HG02759 (cell line): ENCODE measurements at regions not wholly inside any gene's neighbourhood (a gene's known extent, or its start where the extent isn't known, plus 50 kb on each side); places are given as distances from the start of the nearest gene placed in this dataset.
"Not testable (repeated sequence)": the region's sequence is repeated elsewhere in the genome, so short reads cannot be mapped to it uniquely, and the experiment has no call there.

Experiments used
- ATAC-seq: cut with Tn5 transposase; IDR thresholded peaks from one replicate; pipeline ENCODE4 v1.9.1; 2021; ENCODE audit warnings: mild to moderate bottlenecking, moderate library complexity; ENCODE audit not compliant: unreplicated experiment

DNA sequence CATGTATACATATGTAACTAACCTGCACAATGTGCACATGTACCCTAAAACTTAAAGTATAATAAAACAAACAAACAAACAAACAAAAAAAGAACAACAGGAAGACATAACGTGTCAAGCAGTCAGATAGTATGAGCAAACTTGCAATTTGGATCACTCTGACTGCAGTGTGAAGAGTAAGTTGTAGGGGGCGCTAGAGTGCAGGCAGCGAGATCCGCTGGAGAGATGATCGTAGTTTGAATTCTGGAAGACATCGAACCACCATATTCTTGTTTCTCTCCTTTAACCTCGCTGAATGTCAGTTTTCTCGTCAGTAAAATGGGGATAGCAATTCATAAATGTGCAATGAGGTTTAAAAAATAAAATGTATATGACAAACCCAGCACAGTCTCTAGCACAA is 165.2 kb upstream of the LMCD1 start:
- no peak for ATAC-seq

DNA sequence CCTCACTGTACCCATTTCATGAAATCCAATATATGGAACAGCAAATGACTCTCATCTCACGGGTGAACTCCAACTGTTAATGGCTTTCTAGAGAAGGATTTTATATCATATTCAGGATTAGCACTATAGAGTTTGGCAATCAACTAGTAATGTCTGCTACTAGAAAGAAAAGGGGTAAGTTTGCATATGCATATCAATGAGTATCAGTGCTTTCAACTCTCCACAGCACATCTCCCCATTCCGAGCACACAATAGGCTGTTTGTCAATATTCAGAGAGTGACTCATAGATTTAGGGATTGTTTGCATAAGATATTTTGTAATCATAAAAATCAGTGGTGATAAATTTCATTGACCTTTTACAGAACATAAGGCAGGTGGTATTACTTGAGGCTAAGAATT is 163.2 kb upstream of the LMCD1 start:
- no peak for ATAC-seq

DNA sequence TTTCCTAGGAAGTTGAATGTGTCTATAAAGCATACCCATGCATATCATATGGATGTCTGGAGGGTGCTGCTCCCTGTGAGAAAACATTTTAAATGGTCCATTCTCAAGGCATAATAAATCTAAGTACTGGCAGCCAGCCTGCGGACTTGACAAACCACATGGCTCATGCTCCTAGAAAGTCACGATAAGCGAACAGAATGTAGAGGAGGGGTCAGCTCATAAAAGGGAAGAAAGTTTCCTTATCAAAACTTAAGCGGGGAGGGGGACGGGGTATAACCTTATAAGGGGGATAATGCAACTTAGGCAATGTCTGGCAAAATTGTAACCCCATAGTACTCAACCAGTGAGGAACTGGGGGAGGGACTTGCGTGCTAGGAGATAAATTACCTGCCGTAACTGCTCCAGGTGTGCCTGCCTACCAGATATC is 159.8 kb upstream of the LMCD1 start:
- no peak for ATAC-seq

DNA sequence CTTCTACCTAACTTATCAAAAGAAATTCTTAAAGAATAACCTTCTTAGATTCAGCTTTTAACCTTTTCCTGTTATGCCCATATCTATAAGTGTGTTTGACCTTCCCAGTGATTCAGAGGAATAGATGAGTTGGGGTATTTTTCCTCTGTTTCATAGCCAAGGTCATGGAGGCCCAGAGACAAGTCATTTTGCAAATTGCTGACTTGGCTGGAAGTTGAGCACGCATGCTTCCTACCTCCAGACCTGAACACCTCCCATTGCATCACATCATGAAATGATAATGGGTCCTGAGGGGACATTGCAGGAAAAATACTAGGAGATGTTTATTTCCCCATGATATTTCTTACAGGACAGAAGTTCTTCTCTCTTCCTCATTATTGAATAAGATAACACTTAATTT is 158.6 kb upstream of the LMCD1 start:
- no peak for ATAC-seq

DNA sequence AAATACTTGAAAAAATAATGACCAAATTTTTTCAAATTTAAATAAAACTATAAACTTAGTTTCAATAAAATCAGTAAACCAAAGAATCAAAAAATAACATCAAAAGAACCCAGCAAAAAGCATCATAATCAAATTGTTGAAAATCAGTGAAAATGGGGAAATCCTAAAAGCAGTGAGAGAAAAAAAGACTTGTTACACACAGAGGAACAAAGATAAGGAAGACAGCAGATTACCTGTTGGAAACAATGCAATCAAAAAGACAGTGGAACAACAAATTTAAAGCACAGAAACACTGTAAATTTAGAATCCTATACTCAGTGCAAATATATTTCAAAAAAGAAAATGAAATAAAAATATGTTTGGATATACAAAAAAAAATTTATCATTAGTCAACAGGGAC is 156.2 kb upstream of the LMCD1 start:
- ATAC-seq = no peak

DNA sequence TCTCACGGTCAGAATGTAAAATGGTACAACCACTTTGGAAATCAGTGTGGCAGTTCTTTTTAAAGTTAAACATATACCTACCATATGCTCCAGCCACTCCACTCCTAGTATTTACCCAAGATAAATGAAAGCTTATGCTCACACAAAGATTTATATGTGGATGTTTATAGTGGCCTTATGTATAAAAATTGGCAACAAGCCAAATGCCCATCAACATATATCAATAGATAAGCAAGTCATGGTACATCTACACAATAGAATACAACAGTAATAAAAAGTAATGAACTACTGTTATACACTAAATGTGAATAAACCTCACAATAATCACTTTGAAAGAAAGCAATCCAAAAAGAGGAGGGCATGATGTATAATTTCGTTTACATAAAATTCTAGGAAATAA is 153.5 kb upstream of the LMCD1 start:
- no peak for ATAC-seq

DNA sequence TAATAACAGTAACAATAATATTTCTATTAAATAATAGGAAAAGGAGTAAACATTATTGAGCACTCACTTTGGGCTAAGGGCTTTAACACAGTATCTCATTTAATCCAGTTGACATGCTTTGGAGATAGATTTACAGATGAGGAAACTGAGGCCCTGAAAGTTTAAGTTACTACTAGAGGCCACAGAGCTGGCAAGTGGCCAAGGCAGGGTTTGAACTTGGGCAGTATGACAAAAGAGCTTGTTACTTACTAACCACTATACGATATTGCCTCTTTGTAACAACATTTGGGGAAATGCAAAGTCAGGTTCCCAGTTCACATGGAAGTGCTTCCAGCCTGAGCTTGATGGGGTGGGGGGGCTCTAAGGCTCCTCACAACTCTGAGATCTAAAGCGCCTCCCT is 149.1 kb upstream of the LMCD1 start:
- ATAC-seq = no peak

DNA sequence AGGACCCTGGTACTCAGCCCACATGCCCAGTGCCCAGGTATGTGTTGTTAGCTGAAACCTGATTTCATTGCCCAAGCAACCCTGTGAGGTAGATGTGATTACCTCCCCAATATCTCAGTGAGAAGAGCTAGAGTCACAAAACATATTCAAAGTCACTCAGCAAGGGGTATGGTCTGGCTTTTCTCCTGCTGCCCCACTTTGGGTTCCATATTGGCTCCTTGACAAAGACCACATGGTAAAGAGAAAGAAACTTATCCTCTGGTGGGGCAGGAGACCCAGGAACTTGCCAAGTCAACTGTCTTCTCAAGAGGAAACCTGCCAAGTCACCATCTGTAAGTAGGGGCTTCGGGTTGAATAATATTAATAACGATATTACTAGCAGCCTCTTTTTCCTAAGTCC is 148.3 kb upstream of the LMCD1 start:
- no peak for ATAC-seq

DNA sequence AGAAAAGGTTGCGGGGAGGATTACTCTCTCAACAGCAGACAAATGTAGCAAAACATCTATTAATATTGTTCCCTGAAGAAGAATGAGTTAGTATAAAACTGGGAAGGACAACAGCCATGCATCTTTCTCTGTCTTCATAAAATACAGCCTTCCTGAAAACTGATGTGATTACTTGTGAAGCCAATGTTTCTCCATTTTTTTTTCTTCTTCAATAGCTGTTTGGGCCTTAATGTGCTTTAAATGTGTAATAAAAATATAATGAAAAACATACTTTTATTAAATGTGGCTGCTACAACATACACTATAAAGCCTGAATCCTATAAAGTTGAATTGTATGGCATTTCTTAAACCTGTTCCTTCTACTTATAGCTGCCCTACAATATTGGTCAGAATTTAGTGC is 146.3 kb upstream of the LMCD1 start:
- ATAC-seq = no peak

DNA sequence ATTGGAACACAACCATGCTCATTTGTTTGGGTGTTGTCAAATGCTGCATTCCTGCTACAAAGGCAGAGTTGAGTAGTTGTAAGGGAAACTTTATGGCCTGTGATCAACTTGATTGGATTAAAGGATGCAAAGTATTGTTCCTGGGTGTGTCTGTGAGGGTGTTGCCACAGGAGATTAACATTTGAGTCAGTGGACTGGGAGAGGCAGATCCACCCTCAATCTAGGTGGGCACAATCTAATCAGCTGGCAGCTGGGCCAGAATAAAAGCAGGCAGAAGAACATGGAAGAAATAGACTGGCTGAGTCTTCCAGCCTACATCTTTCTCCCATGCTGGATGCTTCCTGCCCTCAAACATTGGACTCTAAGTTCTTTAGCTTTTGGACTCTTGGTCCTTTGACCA is 145.6 kb upstream of the LMCD1 start:
- not testable (repeated sequence) for ATAC-seq

DNA sequence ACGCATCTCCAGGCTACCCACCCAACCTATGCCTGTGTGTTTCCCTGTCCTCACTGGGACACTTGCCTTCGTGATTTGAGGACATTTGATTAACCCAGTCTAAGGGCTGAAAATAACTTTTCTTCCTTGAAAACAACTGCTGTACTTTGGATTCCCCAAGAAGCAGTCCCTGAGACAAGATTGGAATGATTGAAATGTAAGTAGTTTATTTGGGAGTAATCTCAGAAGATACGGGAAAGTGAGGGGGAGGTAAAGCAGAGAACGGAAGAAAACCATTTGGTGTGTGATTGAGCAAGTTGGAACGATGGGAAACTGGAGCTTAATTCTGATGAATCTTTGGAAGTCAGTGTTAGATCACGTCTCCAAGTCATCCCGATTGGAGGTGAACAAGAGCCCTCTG is 143.8 kb upstream of the LMCD1 start:
- ATAC-seq = no peak

DNA sequence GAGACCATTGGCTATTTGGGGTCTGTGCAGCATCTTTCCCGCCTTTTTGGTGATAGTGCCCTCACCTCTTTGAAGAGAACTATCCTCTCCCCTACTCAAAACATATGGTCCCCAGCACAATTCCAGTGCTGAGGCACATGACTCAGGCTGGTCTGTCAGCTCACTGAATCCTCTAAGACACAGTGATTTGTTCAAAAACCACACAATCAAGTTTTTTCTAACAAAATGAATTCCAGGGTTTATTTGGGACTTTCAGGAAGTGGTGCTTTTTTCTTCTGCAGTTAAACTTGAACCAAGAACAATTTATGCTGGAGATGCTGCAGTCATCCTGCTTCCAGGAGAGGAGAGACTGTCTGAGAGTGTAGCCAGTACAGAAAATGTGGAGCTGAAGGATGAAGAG is 142.5 kb upstream of the LMCD1 start:
- no peak for ATAC-seq

DNA sequence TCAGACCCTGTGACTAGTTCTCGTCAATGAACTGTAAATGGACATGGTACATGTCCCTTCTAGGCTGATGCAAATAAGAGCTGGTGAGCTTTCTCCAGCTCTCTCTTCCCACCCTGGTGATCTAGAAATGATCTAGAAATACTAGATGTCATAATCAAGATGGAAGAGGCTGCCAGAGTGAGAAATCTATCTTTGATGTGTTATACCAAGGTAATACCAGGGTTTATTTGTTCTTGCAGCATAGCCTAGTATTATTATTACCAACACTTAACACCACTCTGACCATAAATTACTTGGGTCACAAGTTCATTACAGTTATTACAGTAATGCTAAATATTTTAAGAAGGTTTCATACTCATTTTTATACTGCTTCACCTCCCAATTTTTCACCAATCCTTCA is 138.4 kb upstream of the LMCD1 start:
- ATAC-seq = no peak

DNA sequence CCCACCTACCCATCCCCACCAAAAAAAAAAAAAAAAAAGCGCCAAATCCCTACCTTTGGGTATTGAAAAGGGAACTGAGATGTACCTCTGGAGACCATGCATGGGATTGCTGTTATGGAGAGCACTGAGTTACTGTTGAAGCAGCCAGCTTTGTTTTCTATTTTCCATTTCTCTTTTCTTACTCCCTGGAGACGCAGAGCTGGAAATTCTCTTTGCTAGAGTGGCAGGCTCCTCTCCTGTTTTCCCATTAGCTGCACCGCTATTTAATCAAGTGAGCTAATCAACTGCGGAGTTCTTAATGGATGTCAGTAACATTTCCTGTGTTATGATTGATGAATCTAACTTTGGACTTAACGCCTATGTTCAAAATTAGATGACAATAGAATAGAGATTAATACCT is 136.1 kb upstream of the LMCD1 start:
- no peak for ATAC-seq

DNA sequence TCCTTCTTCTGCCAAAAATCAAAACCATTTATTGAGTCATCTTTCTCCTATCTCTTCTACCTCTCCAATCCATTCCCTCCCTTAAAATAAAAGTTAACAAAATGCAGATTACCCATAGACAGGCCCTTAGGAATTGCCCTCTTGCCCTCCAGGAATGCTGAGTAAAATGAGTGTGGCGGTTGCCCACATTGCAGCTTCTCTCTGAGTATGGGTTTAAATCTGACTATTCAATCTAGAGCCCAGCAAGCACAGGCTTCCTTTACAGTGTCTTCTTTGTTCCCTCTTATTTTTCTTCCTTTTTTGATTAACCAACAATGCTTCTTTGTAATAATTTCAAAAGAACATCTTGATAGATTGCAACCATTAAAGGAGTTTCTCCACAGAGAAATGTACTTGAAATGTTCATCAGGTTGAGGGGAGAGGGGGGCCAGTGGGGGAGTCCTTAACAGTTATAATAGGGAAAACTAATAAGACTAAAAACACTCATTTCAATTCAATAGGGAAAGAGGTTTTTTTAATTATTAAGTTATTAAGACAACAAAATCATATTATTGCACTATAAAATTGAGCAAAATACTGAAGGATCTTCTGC is 135.3 kb upstream of the LMCD1 start:
- no peak for ATAC-seq

DNA sequence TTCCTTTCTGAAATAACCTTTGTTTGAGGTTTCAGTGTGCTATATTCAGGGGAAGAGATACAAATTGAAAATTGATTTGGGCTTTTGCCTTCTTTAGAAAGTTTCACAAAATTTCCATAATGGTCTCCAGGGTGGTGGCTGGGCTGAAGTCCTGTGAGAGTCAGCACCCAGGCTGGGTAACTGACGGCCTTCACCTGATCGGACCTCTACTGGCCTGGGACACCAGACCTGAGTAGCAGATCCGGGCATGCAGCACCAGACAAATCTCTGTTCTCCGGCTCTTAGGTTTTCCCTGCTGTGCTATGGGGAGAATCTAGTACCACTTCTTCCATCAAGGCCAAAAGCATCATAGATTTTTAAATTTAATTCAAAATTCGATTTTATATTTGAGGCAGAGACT is 133.0 kb upstream of the LMCD1 start:
- ATAC-seq = no peak

DNA sequence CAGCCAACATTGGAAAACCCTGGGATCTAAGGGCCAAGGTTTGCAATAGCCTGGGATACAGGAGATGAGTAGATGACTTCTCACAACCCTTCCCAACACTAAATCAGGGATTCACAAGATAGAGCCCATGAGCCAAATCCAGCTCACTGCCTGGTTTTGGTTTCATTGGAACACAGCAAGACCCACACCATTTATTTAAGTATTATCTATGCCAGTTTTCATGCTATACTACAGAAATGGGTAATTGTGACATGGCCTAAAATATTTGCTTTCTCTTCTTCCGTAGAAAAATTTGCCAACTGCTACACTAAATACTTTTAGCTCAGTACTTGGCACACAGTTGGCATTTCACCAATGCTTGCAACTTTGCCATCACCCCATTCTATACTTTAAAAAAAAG is 132.0 kb upstream of the LMCD1 start:
- no peak for ATAC-seq

DNA sequence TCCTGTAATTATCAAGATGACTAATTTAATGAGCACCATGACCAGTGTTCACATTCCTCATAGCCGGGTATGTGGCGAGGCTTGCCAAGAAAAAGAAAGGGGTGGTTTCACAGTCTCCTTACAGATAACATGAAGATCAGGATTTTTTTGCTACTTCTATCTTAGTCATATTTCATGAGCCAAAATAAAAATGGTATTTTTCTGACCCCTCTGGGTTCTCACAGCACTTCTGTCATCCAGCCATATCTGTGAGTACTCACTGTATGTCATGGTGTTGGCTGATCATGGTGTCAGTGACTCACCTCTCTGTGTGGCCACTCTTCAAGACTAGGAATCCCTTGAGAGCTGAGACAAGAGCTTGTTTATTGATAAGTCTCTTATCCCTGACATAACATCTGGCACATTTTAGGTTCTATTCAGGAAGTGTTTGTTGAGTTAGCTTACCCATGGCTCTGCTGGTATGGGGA is 130.5 kb upstream of the LMCD1 start:
- no peak for ATAC-seq

DNA sequence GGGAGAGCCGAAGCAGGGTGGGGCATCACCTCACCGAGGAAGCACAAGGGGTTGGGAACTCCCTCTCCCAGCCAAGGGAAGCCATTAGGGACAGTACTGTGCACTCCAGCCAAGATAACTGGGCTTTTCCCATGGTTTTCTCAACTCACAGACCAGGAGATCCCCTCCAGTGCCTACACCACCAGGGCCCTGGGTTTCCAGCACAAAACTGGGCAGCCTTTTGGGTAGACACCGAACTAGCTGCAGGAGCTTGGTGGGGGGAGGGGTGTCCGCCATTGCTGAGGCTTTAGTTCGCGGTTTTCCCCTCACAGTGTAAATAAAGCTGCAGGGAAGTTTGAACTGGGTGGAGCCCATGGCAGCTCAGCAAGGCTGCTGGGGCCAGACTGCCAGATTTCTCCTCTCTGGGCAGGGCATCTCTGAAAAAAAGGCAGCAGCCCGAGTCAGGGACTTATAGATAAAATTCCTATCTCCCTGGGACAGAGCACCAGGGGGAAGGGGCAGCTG is 129.6 kb upstream of the LMCD1 start:
- ATAC-seq = no peak

DNA sequence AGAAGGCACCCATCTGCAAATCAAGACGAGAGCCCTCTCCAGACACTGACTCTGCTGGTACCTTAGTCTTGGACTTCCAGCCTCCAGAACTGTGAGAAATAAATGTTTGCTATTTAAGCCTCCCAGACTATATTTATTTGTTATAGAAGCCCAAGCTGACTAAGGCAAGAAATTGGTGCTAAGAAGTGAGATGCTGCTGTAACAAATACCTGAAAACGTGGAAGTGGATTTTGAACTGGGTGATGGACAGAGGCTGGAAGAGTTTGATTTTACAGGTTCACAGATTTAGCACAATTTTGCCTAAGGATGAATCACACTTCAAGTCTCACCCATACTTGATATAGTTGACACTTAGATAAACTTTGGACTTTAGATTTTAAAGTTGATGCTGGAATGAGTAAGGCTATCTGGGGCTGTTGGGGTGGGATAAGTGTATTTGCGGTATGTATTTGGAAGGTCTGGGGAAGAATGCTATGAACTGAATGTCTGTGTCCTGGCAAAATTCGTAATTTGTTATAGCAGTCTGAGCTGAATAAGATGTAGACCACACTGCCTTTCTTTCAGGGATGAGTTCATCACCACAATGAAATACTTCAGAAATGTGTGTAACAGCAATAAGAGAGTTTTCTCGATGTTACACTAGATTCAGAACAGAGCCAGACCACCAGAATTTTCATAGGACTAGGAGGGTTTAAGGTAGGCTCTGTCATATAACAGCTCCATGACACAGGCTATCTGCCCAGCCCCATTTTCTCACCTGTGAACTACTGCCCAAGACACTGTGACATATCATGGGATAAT is 120.5 kb upstream of the LMCD1 start:
- no peak for ATAC-seq

DNA sequence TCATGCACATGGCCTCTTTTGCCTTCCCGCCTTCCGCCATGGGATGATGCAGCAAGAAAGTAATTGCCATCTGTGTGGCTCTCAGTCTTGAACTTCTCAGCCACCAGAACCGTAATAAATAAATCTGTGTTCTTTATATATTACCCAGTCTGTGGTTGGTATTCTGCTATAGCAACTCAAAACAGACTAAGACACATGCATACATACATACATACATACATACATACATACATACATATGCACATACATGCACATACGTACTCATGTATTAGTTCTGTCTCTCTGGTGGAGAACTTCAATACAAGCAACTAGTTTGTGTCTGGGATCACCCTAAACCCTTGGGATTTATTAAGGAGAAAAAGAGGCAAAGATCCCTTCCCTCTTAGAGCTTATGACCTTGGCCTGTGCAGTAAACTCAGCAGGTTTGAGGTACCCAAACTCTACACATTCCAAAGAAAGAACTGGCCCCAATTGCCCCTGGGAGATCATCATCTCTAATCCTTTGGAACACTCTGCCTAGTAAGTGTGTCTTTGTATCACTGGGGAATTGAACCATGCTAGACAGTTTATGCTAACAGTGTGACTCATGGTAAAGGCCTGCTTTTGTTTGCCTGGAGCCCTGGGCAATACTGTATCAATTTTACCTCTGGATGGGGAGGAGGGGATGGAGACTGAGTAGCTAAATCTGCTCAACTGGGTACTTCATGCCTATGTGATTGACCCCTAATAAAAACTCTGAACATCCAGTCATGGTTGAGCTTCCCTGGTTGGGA is 115.6 kb upstream of the LMCD1 start:
- ATAC-seq = no peak

DNA sequence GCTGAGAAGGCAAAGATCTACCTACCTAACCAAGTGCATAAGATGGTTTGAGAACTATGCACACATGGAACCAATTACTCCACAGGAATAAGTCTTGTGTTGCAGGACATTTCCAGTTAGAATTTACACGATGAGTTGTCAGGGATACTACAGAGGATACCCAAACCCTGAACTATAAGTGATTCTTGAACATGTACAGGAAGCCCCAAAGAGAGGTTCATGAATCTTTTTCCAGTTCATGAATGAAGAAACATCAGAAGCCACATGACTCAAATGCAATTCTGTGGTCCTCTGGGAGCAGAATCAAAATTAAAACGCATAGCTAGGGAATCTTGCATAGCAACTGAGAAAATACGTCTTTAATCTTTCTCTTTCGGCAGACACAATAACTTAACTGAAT is 114.1 kb upstream of the LMCD1 start:
- no peak for ATAC-seq
